Progenitor cell of endocrine pancreas (in vitro differentiated cells): ENCODE measurements at regions not wholly inside any gene's neighbourhood (a gene's known extent, or its start where the extent isn't known, plus 50 kb on each side); places are given as distances from the start of the nearest gene placed in this dataset.

Source experiments
- DNase-seq: peaks from one replicate; pipeline ENCODE4 v3.0.0; 2021; ENCODE audit warnings: low spot score; ENCODE audit not compliant: unreplicated experiment
- H3K27ac Mint-ChIP-seq: 2 replicates; pipeline ENCODE4 v1.8.0; 2021; ENCODE audit warnings: mild to moderate bottlenecking, moderate library complexity, mixed read lengths
- H3K27me3 Mint-ChIP-seq: 2 replicates; pipeline ENCODE4 v1.8.0; 2021; ENCODE audit warnings: mixed read lengths
- H3K36me3 Mint-ChIP-seq: 2 replicates; pipeline ENCODE4 v1.8.0; 2022; ENCODE audit warnings: mixed read lengths; ENCODE audit not compliant: insufficient read depth
- H3K4me1 Mint-ChIP-seq: 2 replicates; pipeline ENCODE4 v1.8.0; 2021; ENCODE audit warnings: low read depth, mixed read lengths
- H3K4me3 Mint-ChIP-seq: 2 replicates; pipeline ENCODE4 v1.8.0; 2021; ENCODE audit warnings: low read depth, mild to moderate bottlenecking, moderate library complexity, mixed read lengths
- H3K9me3 Mint-ChIP-seq: 2 replicates; pipeline ENCODE4 v1.8.0; 2021; ENCODE audit warnings: low read depth, mixed read lengths
- CTCF ChIP-seq: fragments of 200-600 bp; sonication (generic); IDR thresholded peaks from one replicate; pipeline ENCODE4 v1.5.0; 2021; ENCODE audit warnings: antibody characterized with exemption, mild to moderate bottlenecking; ENCODE audit not compliant: unreplicated experiment

GRCh38 chr1:36599828-36600227 lies 117.1 kb upstream of the CSF3R start:
- TF ChIP-seq CTCF, result no peak
- Mint-ChIP-seq H3K27me3 (peaks cover 47% of the 10 kb centered on the region), H3K4me1 (peaks cover 5% of the 10 kb centered on the region), H3K9me3 (no peaks in the 10 kb centered on the region), H3K4me3 (no peak overlapping the region), H3K27ac (no peak overlapping the region), H3K36me3 (no peaks in the 10 kb centered on the region)
- DNase-seq, result no peak

GRCh38 chr1:36597514-36597913 lies 114.8 kb upstream of the CSF3R start:
- DNase-seq, result no peak
- Mint-ChIP-seq H3K9me3 (no peaks in the 10 kb centered on the region), H3K4me3 (no peak overlapping the region), H3K27ac (peak overlapping the region; percentile 14), H3K4me1 (peaks cover 8% of the 10 kb centered on the region), H3K27me3 (peaks cover 38% of the 10 kb centered on the region), H3K36me3 (no peaks in the 10 kb centered on the region)
- no peak for TF ChIP-seq CTCF

- Mint-ChIP-seq H3K4me1 (peaks cover 8% of the 10 kb centered on the region), H3K4me3 (no peak overlapping the region), H3K9me3 (no peaks in the 10 kb centered on the region), H3K27ac (no peak overlapping the region), H3K36me3 (no peaks in the 10 kb centered on the region), H3K27me3 (peaks cover 41% of the 10 kb centered on the region)
- no peak for DNase-seq
- TF ChIP-seq CTCF, result no peak
These were observed 113.2 kb upstream of the CSF3R start for GRCh38 chr1:36595921-36596320.

DNA sequence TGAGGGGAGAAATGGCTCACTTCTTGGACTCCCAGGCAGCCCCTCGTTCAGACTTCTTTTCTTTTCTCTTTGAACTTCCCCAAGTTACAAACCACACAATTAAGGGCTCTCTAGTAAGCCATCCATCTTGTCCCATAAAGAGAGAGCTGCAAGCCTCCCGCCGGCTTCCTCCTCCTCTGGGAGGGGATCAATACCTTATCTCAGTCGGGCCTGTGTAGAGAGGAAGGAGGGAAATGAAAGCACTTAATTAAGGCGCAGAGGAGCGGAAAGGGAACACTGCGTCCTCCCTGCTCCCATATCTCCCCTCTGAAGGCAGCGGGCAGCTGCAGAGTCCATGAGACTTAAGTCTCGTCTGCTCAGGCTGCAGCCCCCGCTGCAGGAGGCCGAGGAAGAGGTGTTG lies 112.6 kb upstream of the CSF3R start:
- no peak for TF ChIP-seq CTCF
- H3K36me3 Mint-ChIP-seq, result no peaks in the 10 kb centered on the region
- H3K9me3 Mint-ChIP-seq, result no peaks in the 10 kb centered on the region
- no peak overlapping the region for H3K4me3 Mint-ChIP-seq
- H3K4me1 Mint-ChIP-seq, result peaks cover 8% of the 10 kb centered on the region
- no peak overlapping the region for H3K27ac Mint-ChIP-seq
- DNase-seq, result no peak
- H3K27me3 Mint-ChIP-seq, result peaks cover 47% of the 10 kb centered on the region

DNA sequence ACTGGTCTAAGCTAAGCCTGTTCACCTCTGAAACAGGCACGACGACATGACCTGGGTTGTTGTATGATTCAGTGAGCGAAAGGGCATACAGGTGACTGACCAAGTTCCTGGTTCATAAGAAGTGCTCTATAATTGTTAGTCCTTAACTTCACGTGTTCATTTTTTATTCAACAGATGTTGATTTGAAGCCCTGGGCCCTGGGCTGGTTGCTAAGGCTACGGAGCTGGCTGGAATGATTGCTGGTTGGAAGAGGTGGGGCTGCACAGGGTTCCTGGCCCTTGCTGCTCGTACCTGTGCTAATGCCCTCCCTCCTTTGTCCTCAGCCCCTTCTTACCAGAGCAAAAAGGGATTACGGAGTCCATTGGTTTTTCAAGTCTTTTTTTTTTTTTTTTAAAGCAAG lies 111.3 kb upstream of the CSF3R start:
- DNase-seq, result no peak
- no peaks in the 10 kb centered on the region for H3K9me3 Mint-ChIP-seq
- H3K36me3 Mint-ChIP-seq, result no peaks in the 10 kb centered on the region
- peaks cover 46% of the 10 kb centered on the region for H3K27me3 Mint-ChIP-seq
- no peak overlapping the region for H3K4me3 Mint-ChIP-seq
- peaks cover 8% of the 10 kb centered on the region for H3K4me1 Mint-ChIP-seq
- TF ChIP-seq CTCF, result no peak
- H3K27ac Mint-ChIP-seq, result peak overlapping the region; percentile 52
